SK-N-SH treated with all-trans-retinoic acid at 6 μM for 48 hours (cell line): ENCODE measurements at regions not wholly inside any gene's neighbourhood (a gene's known extent, or its start where the extent isn't known, plus 50 kb on each side); places are given as distances from the start of the nearest gene placed in this dataset.

Experiments
- ATAC-seq: fragments of 200-7000 bp; cut with Tn5 transposase; 3 replicates; pipeline ENCODE4 v1.9.1; 2020; ENCODE audit warnings: mild to moderate bottlenecking, moderate library complexity
- ARNTL ChIP-seq: fragments of 450-650 bp; formaldehyde crosslinking; IDR thresholded peaks from 2 replicates; pipeline ENCODE4 v1.5.0; 2020; ENCODE audit warnings: low read depth, mild to moderate bottlenecking, moderate library complexity, borderline replicate concordance
- CSDC2 ChIP-seq: fragments of 250-450 bp; sonication (Bioruptor Pico); IDR thresholded peaks from 2 replicates; pipeline ENCODE4 v1.5.0; 2020; ENCODE audit warnings: mild to moderate bottlenecking, moderate library complexity
- CSRNP3 ChIP-seq: fragments of 250-450 bp; sonication (Bioruptor Pico); IDR thresholded peaks from 2 replicates; pipeline ENCODE4 v1.5.1; 2021; ENCODE audit warnings: mild to moderate bottlenecking, moderate library complexity
- ESRRG ChIP-seq: fragments of 250-450 bp; sonication (Bioruptor Pico); IDR thresholded peaks from 2 replicates; pipeline ENCODE4 v1.6.1; 2021; ENCODE audit warnings: mild to moderate bottlenecking
- GLIS3 ChIP-seq: fragments of 250-450 bp; sonication (Bioruptor Pico); IDR thresholded peaks from 2 replicates; pipeline ENCODE4 v1.5.0; 2020; ENCODE audit warnings: mild to moderate bottlenecking, moderate library complexity
- OSR1 ChIP-seq: fragments of 250-450 bp; sonication (Bioruptor Pico); IDR thresholded peaks from 2 replicates; pipeline ENCODE4 v1.8.0; 2022; ENCODE audit warnings: moderate library complexity, mild to moderate bottlenecking, inconsistent platforms
- POU6F1 ChIP-seq: fragments of 250-450 bp; sonication (Bioruptor Pico); IDR thresholded peaks from 2 replicates; pipeline ENCODE4 v1.8.0; 2021; ENCODE audit warnings: low read depth, mild to moderate bottlenecking, moderate library complexity, borderline replicate concordance
- PPARA ChIP-seq: fragments of 250-450 bp; sonication (Bioruptor Pico); IDR thresholded peaks from 2 replicates; pipeline ENCODE4 v1.5.0; 2020; ENCODE audit warnings: mild to moderate bottlenecking, borderline replicate concordance
- TCF4 ChIP-seq: fragments of 250-450 bp; sonication (Bioruptor Pico); IDR thresholded peaks from 2 replicates; pipeline ENCODE4 v1.8.0; 2021; ENCODE audit warnings: mild to moderate bottlenecking, moderate library complexity, borderline replicate concordance
- TOX ChIP-seq: fragments of 250-450 bp; sonication (Bioruptor Pico); IDR thresholded peaks from 2 replicates; pipeline ENCODE4 v1.8.0; 2021; ENCODE audit warnings: mild to moderate bottlenecking, moderate library complexity, borderline replicate concordance
- ZC3H10 ChIP-seq: fragments of 250-450 bp; sonication (Bioruptor Pico); IDR thresholded peaks from 2 replicates; pipeline ENCODE4 v1.5.1; 2021; ENCODE audit warnings: mild to moderate bottlenecking, moderate library complexity
- ZFP3 ChIP-seq: fragments of 250-450 bp; sonication (Bioruptor Pico); IDR thresholded peaks from 2 replicates; pipeline ENCODE4 v1.5.0; 2020; ENCODE audit warnings: mild to moderate bottlenecking, moderate library complexity
- ZFP30 ChIP-seq: fragments of 450-650 bp; formaldehyde crosslinking; IDR thresholded peaks from 2 replicates; pipeline ENCODE4 v1.5.0; 2022; ENCODE audit warnings: mild to moderate bottlenecking, moderate library complexity
- ZNF565 ChIP-seq: fragments of 450-650 bp; formaldehyde crosslinking; conservative IDR thresholded peaks from 2 replicates; pipeline ENCODE4 v1.5.0; 2020; ENCODE audit warnings: low read depth, mild to moderate bottlenecking, moderate library complexity
- ZNF70 ChIP-seq: fragments of 450-650 bp; formaldehyde crosslinking; IDR thresholded peaks from 2 replicates; pipeline ENCODE4 v1.5.0; 2020; ENCODE audit warnings: mild to moderate bottlenecking, moderate library complexity
- TF ChIP-seq, protein P1 (sequence below): fragments of 250-450 bp; sonication (Bioruptor Pico); IDR thresholded peaks from 2 replicates; pipeline ENCODE4 v1.8.0; 2020; ENCODE audit warnings: mild to moderate bottlenecking, moderate library complexity, borderline replicate concordance
- TF ChIP-seq, protein P2 (sequence below): fragments of 250-450 bp; sonication (Bioruptor Pico); IDR thresholded peaks from 2 replicates; pipeline ENCODE4 v1.5.0; 2020; ENCODE audit warnings: mild to moderate bottlenecking, moderate library complexity
- TF ChIP-seq, protein P3 (sequence below): fragments of 250-450 bp; sonication (Bioruptor Pico); IDR thresholded peaks from 2 replicates; pipeline ENCODE4 v1.5.1; 2020; ENCODE audit warnings: low read depth, mild to moderate bottlenecking, moderate library complexity

DNA sequence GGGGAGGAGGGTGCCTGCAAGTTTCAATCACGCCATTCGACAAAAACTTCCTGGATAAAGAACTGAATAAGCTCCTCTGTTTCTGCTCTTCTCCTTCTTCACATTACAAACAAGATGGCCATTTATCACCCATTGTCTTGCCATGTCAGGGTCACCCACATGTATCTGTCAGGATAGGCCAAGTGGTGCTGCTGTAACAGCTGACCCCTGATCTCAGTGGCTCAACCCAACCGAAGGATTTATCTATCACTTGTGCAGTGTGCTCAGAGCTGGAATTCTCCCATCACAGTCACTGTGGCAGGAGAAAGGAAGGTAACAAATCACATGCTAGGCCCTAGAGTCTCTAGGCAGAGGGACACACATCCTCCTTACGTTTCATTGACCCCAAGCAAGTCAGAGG is 210.0 kb upstream of the CDH5 start (continued):
- TF ChIP-seq, protein P1, sequence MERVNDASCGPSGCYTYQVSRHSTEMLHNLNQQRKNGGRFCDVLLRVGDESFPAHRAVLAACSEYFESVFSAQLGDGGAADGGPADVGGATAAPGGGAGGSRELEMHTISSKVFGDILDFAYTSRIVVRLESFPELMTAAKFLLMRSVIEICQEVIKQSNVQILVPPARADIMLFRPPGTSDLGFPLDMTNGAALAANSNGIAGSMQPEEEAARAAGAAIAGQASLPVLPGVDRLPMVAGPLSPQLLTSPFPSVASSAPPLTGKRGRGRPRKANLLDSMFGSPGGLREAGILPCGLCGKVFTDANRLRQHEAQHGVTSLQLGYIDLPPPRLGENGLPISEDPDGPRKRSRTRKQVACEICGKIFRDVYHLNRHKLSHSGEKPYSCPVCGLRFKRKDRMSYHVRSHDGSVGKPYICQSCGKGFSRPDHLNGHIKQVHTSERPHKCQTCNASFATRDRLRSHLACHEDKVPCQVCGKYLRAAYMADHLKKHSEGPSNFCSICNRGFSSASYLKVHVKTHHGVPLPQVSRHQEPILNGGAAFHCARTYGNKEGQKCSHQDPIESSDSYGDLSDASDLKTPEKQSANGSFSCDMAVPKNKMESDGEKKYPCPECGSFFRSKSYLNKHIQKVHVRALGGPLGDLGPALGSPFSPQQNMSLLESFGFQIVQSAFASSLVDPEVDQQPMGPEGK (CRISPR knock-in tag), result no peak
- TF ChIP-seq, protein P2, sequence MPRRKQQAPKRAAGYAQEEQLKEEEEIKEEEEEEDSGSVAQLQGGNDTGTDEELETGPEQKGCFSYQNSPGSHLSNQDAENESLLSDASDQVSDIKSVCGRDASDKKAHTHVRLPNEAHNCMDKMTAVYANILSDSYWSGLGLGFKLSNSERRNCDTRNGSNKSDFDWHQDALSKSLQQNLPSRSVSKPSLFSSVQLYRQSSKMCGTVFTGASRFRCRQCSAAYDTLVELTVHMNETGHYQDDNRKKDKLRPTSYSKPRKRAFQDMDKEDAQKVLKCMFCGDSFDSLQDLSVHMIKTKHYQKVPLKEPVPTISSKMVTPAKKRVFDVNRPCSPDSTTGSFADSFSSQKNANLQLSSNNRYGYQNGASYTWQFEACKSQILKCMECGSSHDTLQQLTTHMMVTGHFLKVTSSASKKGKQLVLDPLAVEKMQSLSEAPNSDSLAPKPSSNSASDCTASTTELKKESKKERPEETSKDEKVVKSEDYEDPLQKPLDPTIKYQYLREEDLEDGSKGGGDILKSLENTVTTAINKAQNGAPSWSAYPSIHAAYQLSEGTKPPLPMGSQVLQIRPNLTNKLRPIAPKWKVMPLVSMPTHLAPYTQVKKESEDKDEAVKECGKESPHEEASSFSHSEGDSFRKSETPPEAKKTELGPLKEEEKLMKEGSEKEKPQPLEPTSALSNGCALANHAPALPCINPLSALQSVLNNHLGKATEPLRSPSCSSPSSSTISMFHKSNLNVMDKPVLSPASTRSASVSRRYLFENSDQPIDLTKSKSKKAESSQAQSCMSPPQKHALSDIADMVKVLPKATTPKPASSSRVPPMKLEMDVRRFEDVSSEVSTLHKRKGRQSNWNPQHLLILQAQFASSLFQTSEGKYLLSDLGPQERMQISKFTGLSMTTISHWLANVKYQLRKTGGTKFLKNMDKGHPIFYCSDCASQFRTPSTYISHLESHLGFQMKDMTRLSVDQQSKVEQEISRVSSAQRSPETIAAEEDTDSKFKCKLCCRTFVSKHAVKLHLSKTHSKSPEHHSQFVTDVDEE (CRISPR knock-in tag), result no peak
- TF ChIP-seq, protein P3, sequence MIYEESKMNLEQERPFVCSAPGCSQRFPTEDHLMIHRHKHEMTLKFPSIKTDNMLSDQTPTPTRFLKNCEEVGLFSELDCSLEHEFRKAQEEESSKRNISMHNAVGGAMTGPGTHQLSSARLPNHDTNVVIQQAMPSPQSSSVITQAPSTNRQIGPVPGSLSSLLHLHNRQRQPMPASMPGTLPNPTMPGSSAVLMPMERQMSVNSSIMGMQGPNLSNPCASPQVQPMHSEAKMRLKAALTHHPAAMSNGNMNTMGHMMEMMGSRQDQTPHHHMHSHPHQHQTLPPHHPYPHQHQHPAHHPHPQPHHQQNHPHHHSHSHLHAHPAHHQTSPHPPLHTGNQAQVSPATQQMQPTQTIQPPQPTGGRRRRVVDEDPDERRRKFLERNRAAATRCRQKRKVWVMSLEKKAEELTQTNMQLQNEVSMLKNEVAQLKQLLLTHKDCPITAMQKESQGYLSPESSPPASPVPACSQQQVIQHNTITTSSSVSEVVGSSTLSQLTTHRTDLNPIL (CRISPR knock-in tag), result no peak

GRCh38 chr16:66155933-66156332 is 210.6 kb upstream of the CDH5 start:
- ATAC-seq, result no peak
- TF ChIP-seq GLIS3 (CRISPR knock-in tag) (no peak), ZC3H10 (CRISPR knock-in tag) (no peak), ARNTL (no peak), POU6F1 (CRISPR knock-in tag) (no peak), TCF4 (CRISPR knock-in tag) (no peak), ZFP30 (CRISPR knock-in tag) (no peak), CSRNP3 (CRISPR knock-in tag) (no peak), CSDC2 (CRISPR knock-in tag) (no peak), ZNF70 (no peak), ESRRG (CRISPR knock-in tag) (no peak), OSR1 (CRISPR knock-in tag) (no peak)
- TF ChIP-seq, protein P3 (CRISPR knock-in tag), result no peak
- TF ChIP-seq, protein P2 (CRISPR knock-in tag), result no peak

- no peak for ATAC-seq
- TF ChIP-seq ZFP3 (CRISPR knock-in tag) (no peak), TOX (CRISPR knock-in tag) (no peak), PPARA (no peak), ZNF565 (no peak), ZNF70 (no peak), TCF4 (CRISPR knock-in tag) (no peak), CSRNP3 (CRISPR knock-in tag) (no peak)
- TF ChIP-seq, protein P2 (CRISPR knock-in tag), result no peak
Measured at GRCh38 chr16:66154801-66155200, 211.7 kb upstream of the CDH5 start.
